IMR-90 (cell line): ENCODE measurements at regions not wholly inside any gene's neighbourhood (a gene's known extent, or its start where the extent isn't known, plus 50 kb on each side); places are given as distances from the start of the nearest gene placed in this dataset.

ENCODE experiments used
- ATAC-seq: fragments of 200-7000 bp; cut with Tn5 transposase; 2 replicates; pipeline ENCODE4 v1.9.1; 2020; ENCODE audit warnings: low read depth, mild to moderate bottlenecking, moderate library complexity
- BruUV-seq: library from RNA; stranded (reverse); fragments of 400-500 nt; replicated peaks from 2 replicates; lab custom pipeline; 2021; lab: Mats Ljungman, UMichigan
- CTCF ChIA-PET: fragments of 300-600 bp; formaldehyde crosslinking; extraction: SDS; loops from one replicate; lab custom pipeline; 2021; ENCODE audit warnings: antibody characterized with exemption; lab: Yijun Ruan, JAX
- POLR2A ChIA-PET: fragments of 300-600 bp; sonication (Branson Sonifier 250); formaldehyde crosslinking; loops from one replicate; lab custom pipeline; 2022; ENCODE audit warnings: antibody characterized with exemption; ENCODE audit not compliant: unreplicated experiment; lab: Charles Lee
- DNase-seq: peaks from one replicate; pipeline ENCODE4 v3.0.0; 2013
- H2AFZ ChIP-seq: replicated peaks from 2 replicates; pipeline ENCODE3; 2013; ENCODE audit warnings: low read length, mild to moderate bottlenecking; ENCODE audit not compliant: poor library complexity
- H2AK5ac ChIP-seq: 2 replicates; pipeline ENCODE4 v1.6.1; 2013; ENCODE audit warnings: low read depth, low read length, inconsistent platforms
- H2AK9ac ChIP-seq: replicated peaks from 2 replicates; pipeline ENCODE3; 2013; ENCODE audit warnings: mild to moderate bottlenecking, low read depth, low read length, moderate library complexity; ENCODE audit not compliant: poor library complexity
- H2BK120ac ChIP-seq: 2 replicates; pipeline ENCODE4 v1.6.1; 2013; ENCODE audit warnings: low read depth, low read length, inconsistent platforms
- H2BK15ac ChIP-seq: 3 replicates; pipeline ENCODE4 v1.6.1; 2013; ENCODE audit warnings: low read depth, low read length, inconsistent platforms
- H2BK20ac ChIP-seq: 2 replicates; pipeline ENCODE4 v1.6.1; 2013; ENCODE audit warnings: low read depth, mild to moderate bottlenecking, inconsistent platforms, low read length, moderate library complexity
- H2BK5ac ChIP-seq: 2 replicates; pipeline ENCODE4 v1.6.1; 2013; ENCODE audit warnings: mild to moderate bottlenecking, low read depth, low read length, inconsistent platforms; ENCODE audit not compliant: poor library complexity, severe bottlenecking
- H3K14ac ChIP-seq: replicated peaks from 2 replicates; pipeline ENCODE4 v1.6.1; 2013; ENCODE audit warnings: low read depth, low read length, inconsistent platforms
- H3K18ac ChIP-seq: 2 replicates; pipeline ENCODE4 v1.6.1; 2013; ENCODE audit warnings: low read depth, low read length, control low read depth
- H3K23ac ChIP-seq: 2 replicates; pipeline ENCODE4 v1.6.1; 2013; ENCODE audit warnings: low read depth, low read length, inconsistent platforms
- H3K27ac ChIP-seq: 2 replicates; pipeline ENCODE4 v1.5.1; 2013; ENCODE audit warnings: mild to moderate bottlenecking, control low read depth, low read length; ENCODE audit not compliant: insufficient read depth
- H3K27me3 ChIP-seq: 2 replicates; pipeline ENCODE4 v1.6.1; 2013; ENCODE audit warnings: low read length; ENCODE audit not compliant: control insufficient read depth, insufficient read depth
- H3K36me3 ChIP-seq: 2 replicates; pipeline ENCODE4 v1.6.1; 2013; ENCODE audit warnings: low read length, mixed read lengths; ENCODE audit not compliant: control insufficient read depth, insufficient read depth
- H3K4ac ChIP-seq: 2 replicates; pipeline ENCODE4 v1.6.1; 2013; ENCODE audit warnings: low read depth, low read length, inconsistent platforms
- H3K4me1 ChIP-seq: 2 replicates; pipeline ENCODE4 v1.6.1; 2013; ENCODE audit warnings: low read length, mixed read lengths; ENCODE audit not compliant: control insufficient read depth, insufficient read depth
- H3K4me2 ChIP-seq: 2 replicates; pipeline ENCODE4 v1.6.1; 2013; ENCODE audit warnings: low read depth, mild to moderate bottlenecking, control low read depth, low read length, moderate library complexity
- H3K4me3 ChIP-seq: 2 replicates; pipeline ENCODE4 v1.5.1; 2013; ENCODE audit warnings: low read depth, mild to moderate bottlenecking, control low read depth, low read length, moderate library complexity; ENCODE audit not compliant: insufficient read depth
- H3K56ac ChIP-seq: 2 replicates; pipeline ENCODE4 v1.6.1; 2013; ENCODE audit warnings: low read length, inconsistent platforms; ENCODE audit not compliant: insufficient read depth; ENCODE audit errors: extremely low read depth
- H3K79me1 ChIP-seq, 2 experiments: 2 replicates each; pipeline ENCODE4 v1.6.1; 2013; ENCODE audit warnings: low read length in 2 of 2, inconsistent platforms in 1 of 2, low read depth in 1 of 2
- H3K9ac ChIP-seq: 2 replicates; pipeline ENCODE4 v1.6.1; 2013; ENCODE audit warnings: low read depth, low read length, control low read depth
- H3K9me1 ChIP-seq: 2 replicates; pipeline ENCODE4 v1.6.1; 2013; ENCODE audit warnings: low read length, inconsistent platforms; ENCODE audit not compliant: insufficient read depth
- H3K9me3 ChIP-seq: 2 replicates; pipeline ENCODE4 v1.6.1; 2013; ENCODE audit warnings: low read length; ENCODE audit not compliant: control insufficient read depth, insufficient read depth
- H4K20me1 ChIP-seq: 2 replicates; pipeline ENCODE4 v1.6.1; 2013; ENCODE audit warnings: low read length, inconsistent platforms; ENCODE audit not compliant: insufficient read depth
- H4K5ac ChIP-seq: 2 replicates; pipeline ENCODE4 v1.6.1; 2013; ENCODE audit warnings: mild to moderate bottlenecking, low read depth, low read length, control low read depth
- H4K8ac ChIP-seq, 2 experiments: 2 replicates each; pipeline ENCODE4 v1.6.1; 2013; ENCODE audit warnings: low read depth in 2 of 2, low read length in 2 of 2, control low read depth in 1 of 2, inconsistent platforms in 1 of 2
- H4K91ac ChIP-seq: 2 replicates; pipeline ENCODE4 v1.6.1; 2013; ENCODE audit warnings: low read depth, low read length, inconsistent platforms; ENCODE audit not compliant: insufficient read depth
- BHLHE40 ChIP-seq: fragments of 150-350 bp; IDR thresholded peaks from 2 replicates; pipeline ENCODE4 v1.6.1; 2016; ENCODE audit warnings: mild to moderate bottlenecking, low read depth, low read length
- CTCF ChIP-seq: conservative IDR thresholded peaks from 2 replicates; pipeline ENCODE4 v1.5.1; 2012; ENCODE audit warnings: mild to moderate bottlenecking, low read depth, low read length, improper control_type of control experiment
- RAD21 ChIP-seq: IDR thresholded peaks from 2 replicates; pipeline ENCODE4 v1.6.1; 2012; ENCODE audit warnings: low read length, improper control_type of control experiment
- WGBS, 2 experiments: methylation state at CpG; one replicate each; pipeline versions ENCODE4 v1.1.5 to v1.1.7; 2013; ENCODE audit warnings: missing lambda C conversion rate in 2 of 2; ENCODE audit not compliant: insufficient read length in 1 of 2; ENCODE audit errors: extremely low coverage in 2 of 2; 5-methylcytosine and 5-hydroxymethylcytosine counted together
- dilution Hi-C: fragments of 300-500 bp; cut with HindIII; formaldehyde crosslinking; loops from one replicate; pipeline ENCODE4 v1.14.3; 2018; ENCODE audit warnings: low sequenced_read_pairs; ENCODE audit not compliant: unreplicated experiment
- in situ Hi-C: fragments of 300-500 bp; cut with MboI; formaldehyde crosslinking; loops from 3 replicates; pipeline ENCODE4 v1.14.3; 2019; ENCODE audit warnings: low sequenced_read_pairs, inconsistent platforms, mixed read lengths
- intact Hi-C: fragments of 100-400 bp; cut with micrococcal nuclease; formaldehyde crosslinking; loops from 2 replicates; pipeline ENCODE4 v1.10.0; 2022

GRCh38 chr11:130531061-130531460 is 82.6 kb downstream of the ADAMTS15 start:
- ATAC-seq (peak; percentile 50; the same call in 1 of the 2 replicates), DNase-seq (no peak)
- H4K8ac ChIP-seq: no peak overlapping the region
- no peak overlapping the region for H2AK5ac ChIP-seq
- no peak overlapping the region for H3K4me3 ChIP-seq
- H3K4ac ChIP-seq: no peak overlapping the region
- WGBS, 2 experiments: no CpG with 5 or more reads among the region's 2 CpGs
- in situ Hi-C loops (no loop called here), dilution Hi-C loops (no loop called here), intact Hi-C loops (no loop called here)
- BruUV-seq: no TSS peak
- H2BK120ac ChIP-seq: no peak overlapping the region
- H4K5ac ChIP-seq: no peak overlapping the region
- H2BK20ac ChIP-seq: no peak overlapping the region
- H3K9ac ChIP-seq: no peak overlapping the region
- H3K9me1 ChIP-seq: peaks cover 4% of the 10 kb centered on the region; the same call in 1 of the 2 replicates
- no peak overlapping the region for H2BK5ac ChIP-seq
- no peak overlapping the region for H2AFZ ChIP-seq
- POLR2A ChIA-PET: no interaction called here
- no peak overlapping the region for H3K18ac ChIP-seq
- CTCF ChIA-PET: interaction anchor here (0.6 to 1.2 kb wide), 2 partner anchors 8 to 9 kb away, joined by 4 to 6 read pairs; no protein-coding TSS in a partner anchor
- no peak overlapping the region for H3K27ac ChIP-seq
- TF ChIP-seq RAD21: no peak
- no peak for TF ChIP-seq BHLHE40
- TF ChIP-seq CTCF: 0 out of 2 replicates have a peak, but pooled peaks have one; percentile 4
- no peak overlapping the region for H3K56ac ChIP-seq
- no peak overlapping the region for H3K14ac ChIP-seq
- H3K4me2 ChIP-seq: no peak overlapping the region
- no peaks in the 10 kb centered on the region for H3K36me3 ChIP-seq
- no peak overlapping the region for H2AK9ac ChIP-seq
- peak overlapping the region; percentile 26; the same call in 1 of the 3 replicates for H2BK15ac ChIP-seq
- no peaks in the 10 kb centered on the region for H3K79me1 ChIP-seq
- no peak overlapping the region for H3K23ac ChIP-seq
- H3K4me1 ChIP-seq: peaks cover 13% of the 10 kb centered on the region
- H4K91ac ChIP-seq: no peak overlapping the region
- H3K9me3 ChIP-seq: no peaks in the 10 kb centered on the region
- no peaks in the 10 kb centered on the region for H4K20me1 ChIP-seq
- peaks cover 3% of the 10 kb centered on the region; the same call in 1 of the 2 replicates for H3K27me3 ChIP-seq
